Tibial nerve (tissue), 4 donors: ENCODE measurements at regions not wholly inside any gene's neighbourhood (a gene's known extent, or its start where the extent isn't known, plus 50 kb on each side); places are given as distances from the start of the nearest gene placed in this dataset.

Experiments used
- DNase-seq, 2 donors: peaks; one replicate each; pipeline ENCODE4 v3.0.0-alpha.2; 2019; ENCODE audit warnings: low spot score in 2 of 2
- H3K27ac ChIP-seq, 4 donors: fragments of 200-600 bp; sonication (generic) in 3 of 4; one replicate each; pipeline ENCODE4 v1.5.1; 2017 to 2019; ENCODE audit warnings: mild to moderate bottlenecking in 1 of 4
- H3K27me3 ChIP-seq, 2 donors: fragments of 200-600 bp; sonication (generic) in 1 of 2; one replicate each; pipeline versions ENCODE4 v1.5.1 to v1.6.0; 2017 to 2019
- H3K36me3 ChIP-seq, 3 donors: fragments of 200-600 bp; sonication (generic); one replicate each; pipeline ENCODE4 v1.5.1; 2018 to 2019
- H3K4me1 ChIP-seq, 4 donors: fragments of 200-600 bp; sonication (generic) in 3 of 4; one replicate each; pipeline ENCODE4 v1.5.1; 2017 to 2019
- H3K4me3 ChIP-seq, 4 donors: fragments of 200-600 bp; sonication (generic) in 3 of 4; one replicate each; pipeline ENCODE4 v1.5.1; 2017 to 2019; ENCODE audit warnings: mild to moderate bottlenecking in 1 of 4, moderate library complexity in 1 of 4
- H3K9me3 ChIP-seq, 4 donors: fragments of 200-600 bp; sonication (generic) in 3 of 4; one replicate each; pipeline ENCODE4 v1.5.1; 2017 to 2019
- EP300 ChIP-seq, 2 donors: sonication (generic); formaldehyde crosslinking; IDR thresholded peaks; one replicate each; pipeline ENCODE4 v1.6.1; 2017; ENCODE audit warnings: antibody characterized with exemption in 2 of 2, mild to moderate bottlenecking in 1 of 2
- POLR2A ChIP-seq, 2 donors: fragments of 450-650 bp; IDR thresholded peaks; one replicate each; pipeline ENCODE4 v1.6.1; 2017; ENCODE audit warnings: antibody characterized with exemption in 2 of 2, mild to moderate bottlenecking in 2 of 2, moderate library complexity in 2 of 2
- WGBS, 2 donors: methylation state at CpG; one replicate each; pipeline ENCODE4 v1.1.5; 2018; 5-methylcytosine and 5-hydroxymethylcytosine counted together
- TF ChIP-seq, protein P1 (sequence below), 5 experiments: fragments of 200-600 bp in 3 of 5; fragments of 450-650 bp in 2 of 5; sonication (generic) in 3 of 5; IDR thresholded peaks; one replicate each; pipeline ENCODE4 v1.5.1; 2016 to 2019; ENCODE audit warnings: antibody characterized with exemption in 5 of 5, mild to moderate bottlenecking in 3 of 5, moderate library complexity in 2 of 5

DNA sequence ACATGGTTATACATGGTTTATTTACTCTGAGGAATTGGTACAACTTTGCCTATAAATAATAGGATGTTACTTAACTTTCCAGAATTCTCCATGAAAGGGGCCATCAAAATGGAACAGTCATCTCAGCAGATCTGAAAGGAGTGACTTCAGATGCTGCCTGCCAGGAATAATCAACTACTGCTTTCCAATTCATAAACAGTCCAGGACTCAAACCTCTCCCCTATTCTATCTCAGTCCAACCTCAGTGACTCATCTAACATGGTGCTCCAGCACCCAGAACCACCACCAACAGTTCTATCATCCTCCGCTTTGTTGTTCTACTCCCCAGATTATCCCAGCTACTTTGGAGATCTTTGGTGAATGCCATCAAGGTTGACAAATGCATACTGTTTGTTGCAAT is 221.5 kb upstream of the MPDZ start:
- Histone ChIP-seq H3K36me3 (no peaks in the 10 kb centered on the region), H3K27ac (no peak overlapping the region), H3K27me3 (no peaks in the 10 kb centered on the region), H3K4me3 (no peak overlapping the region), H3K9me3 (no peaks in the 10 kb centered on the region), H3K4me1 (no peaks in the 10 kb centered on the region)
- WGBS, 2 donors, result 92 to 100% methylated on average over 1 of the region's 1 CpG
- TF ChIP-seq, protein P1, sequence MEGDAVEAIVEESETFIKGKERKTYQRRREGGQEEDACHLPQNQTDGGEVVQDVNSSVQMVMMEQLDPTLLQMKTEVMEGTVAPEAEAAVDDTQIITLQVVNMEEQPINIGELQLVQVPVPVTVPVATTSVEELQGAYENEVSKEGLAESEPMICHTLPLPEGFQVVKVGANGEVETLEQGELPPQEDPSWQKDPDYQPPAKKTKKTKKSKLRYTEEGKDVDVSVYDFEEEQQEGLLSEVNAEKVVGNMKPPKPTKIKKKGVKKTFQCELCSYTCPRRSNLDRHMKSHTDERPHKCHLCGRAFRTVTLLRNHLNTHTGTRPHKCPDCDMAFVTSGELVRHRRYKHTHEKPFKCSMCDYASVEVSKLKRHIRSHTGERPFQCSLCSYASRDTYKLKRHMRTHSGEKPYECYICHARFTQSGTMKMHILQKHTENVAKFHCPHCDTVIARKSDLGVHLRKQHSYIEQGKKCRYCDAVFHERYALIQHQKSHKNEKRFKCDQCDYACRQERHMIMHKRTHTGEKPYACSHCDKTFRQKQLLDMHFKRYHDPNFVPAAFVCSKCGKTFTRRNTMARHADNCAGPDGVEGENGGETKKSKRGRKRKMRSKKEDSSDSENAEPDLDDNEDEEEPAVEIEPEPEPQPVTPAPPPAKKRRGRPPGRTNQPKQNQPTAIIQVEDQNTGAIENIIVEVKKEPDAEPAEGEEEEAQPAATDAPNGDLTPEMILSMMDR (IDR thresholded peaks at IDR 0.05), result no peak
- TF ChIP-seq EP300 (IDR thresholded peaks at IDR 0.05) (no peak), POLR2A (IDR thresholded peaks at IDR 0.05) (no peak)
- DNase-seq, result no peak

DNA sequence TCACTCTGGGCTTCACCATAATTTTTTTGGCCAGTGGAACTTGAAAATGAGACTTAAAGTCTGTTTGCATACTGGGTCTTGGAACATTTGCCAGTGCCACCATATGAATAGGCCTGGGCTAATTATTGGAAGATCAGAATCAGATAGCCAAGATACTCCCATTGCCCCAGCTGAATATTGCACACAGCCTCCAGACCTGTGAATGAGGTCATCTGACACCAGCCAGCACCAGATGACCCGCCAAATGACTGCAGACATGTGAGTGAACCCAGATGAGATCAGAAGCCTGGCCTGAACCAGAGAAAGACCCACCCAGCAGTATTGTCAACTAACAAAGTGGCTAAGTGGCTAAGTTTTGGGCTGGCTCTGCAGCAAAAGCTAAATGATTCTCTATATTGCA is 220.5 kb upstream of the MPDZ start:
- Histone ChIP-seq H3K9me3 (no peaks in the 10 kb centered on the region), H3K36me3 (no peaks in the 10 kb centered on the region), H3K4me1 (no peaks in the 10 kb centered on the region), H3K27me3 (no peaks in the 10 kb centered on the region), H3K27ac (no peak overlapping the region), H3K4me3 (no peak overlapping the region)
- WGBS, 2 donors, result 75 to 76% methylated on average over 1 of the region's 1 CpG
- TF ChIP-seq, protein P1 (IDR thresholded peaks at IDR 0.05), result no peak
- peak in 1 of 2 donors; percentile 8 for TF ChIP-seq EP300 (IDR thresholded peaks at IDR 0.05)
- DNase-seq, result peak in 1 of 2 donors; percentile 13

- Histone ChIP-seq H3K36me3 (no peaks in the 10 kb centered on the region), H3K4me1 (peaks cover 0 to 22% (median 2%) of the 10 kb centered on the region in 4 donors), H3K27me3 (no peaks in the 10 kb centered on the region), H3K27ac (no peak overlapping the region), H3K4me3 (no peak overlapping the region), H3K9me3 (no peaks in the 10 kb centered on the region)
- TF ChIP-seq EP300 (IDR thresholded peaks at IDR 0.05), result peak in 1 of 2 donors; percentile 61
- TF ChIP-seq, protein P1 (IDR thresholded peaks at IDR 0.05), result no peak
- DNase-seq, result peak in 1 of 2 donors; percentile 31
- 88 to 96% methylated on average over 3 of the region's 3 CpGs for WGBS, 2 donors
These were observed 214.2 kb upstream of the MPDZ start for GRCh38 chr9:13493697-13494096.

GRCh38 chr9:13491493-13492424 is 212.3 kb upstream of the MPDZ start:
- Histone ChIP-seq H3K27ac (peak overlapping the region in 1 of 4 donors; percentile 63), H3K4me3 (no peak overlapping the region), H3K9me3 (no peaks in the 10 kb centered on the region), H3K4me1 (peaks cover 0 to 28% (median 2%) of the 10 kb centered on the region in 4 donors), H3K27me3 (no peaks in the 10 kb centered on the region), H3K36me3 (no peaks in the 10 kb centered on the region)
- 71 to 76% methylated on average over 11 of the region's 11 CpGs for WGBS, 2 donors
- no peak for TF ChIP-seq POLR2A (IDR thresholded peaks at IDR 0.05)
- TF ChIP-seq, protein P1 (IDR thresholded peaks at IDR 0.05), result no peak
- no peak for TF ChIP-seq EP300 (IDR thresholded peaks at IDR 0.05)
- no peak for DNase-seq

- no peaks in the 10 kb centered on the region for H3K27me3 ChIP-seq
- no peak for DNase-seq
- no peaks in the 10 kb centered on the region for H3K36me3 ChIP-seq
- WGBS, 2 donors, result 56 to 67% methylated on average over 1 of the region's 1 CpG
- peaks cover 0 to 28% (median 2%) of the 10 kb centered on the region in 4 donors for H3K4me1 ChIP-seq
- H3K27ac ChIP-seq, result peak overlapping the region in 1 of 4 donors; percentile 70
- no peaks in the 10 kb centered on the region for H3K9me3 ChIP-seq
- TF ChIP-seq EP300 (IDR thresholded peaks at IDR 0.05) (peak; percentile 33 to 76), POLR2A (IDR thresholded peaks at IDR 0.05) (no peak)
- TF ChIP-seq, protein P1 (IDR thresholded peaks at IDR 0.05), result no peak
- no peak overlapping the region for H3K4me3 ChIP-seq
These were observed 211.6 kb upstream of the MPDZ start for GRCh38 chr9:13491138-13491492.
